Natural killer cell (primary cell): ENCODE measurements at regions not wholly inside any gene's neighbourhood (a gene's known extent, or its start where the extent isn't known, plus 50 kb on each side); places are given as distances from the start of the nearest gene placed in this dataset.

Experiments
- ATAC-seq, 3 donors: fragments of 150-1000 bp in 2 of 3; fragments of 200-7000 bp in 1 of 3; cut with Tn5 transposase; 1 replicate in 1 of 3; 2 replicates in 2 of 3; pipeline ENCODE4 v1.10.0; 2021; ENCODE audit warnings: mild to moderate bottlenecking in 2 of 3, moderate library complexity in 2 of 3
- DNase-seq, 2 donors: peaks; one replicate each; pipeline versions ENCODE4 v3.0.0 to v3.0.0-alpha.2; 2013 to 2021; ENCODE audit warnings: mixed read lengths in 1 of 2
- H3K27ac ChIP-seq: one replicate; pipeline ENCODE4 v1.5.1; 2013; ENCODE audit warnings: mild to moderate bottlenecking, low read length
- H3K27me3 ChIP-seq: one replicate; pipeline ENCODE4 v1.6.1; 2013; ENCODE audit warnings: low read length; ENCODE audit not compliant: control insufficient read depth, insufficient read depth
- H3K36me3 ChIP-seq: one replicate; pipeline ENCODE4 v1.6.1; 2013; ENCODE audit warnings: low read length; ENCODE audit not compliant: control insufficient read depth, insufficient read depth
- H3K4me1 ChIP-seq: one replicate; pipeline ENCODE4 v1.6.1; 2013; ENCODE audit warnings: low read length; ENCODE audit not compliant: control insufficient read depth, insufficient read depth
- H3K4me3 ChIP-seq: one replicate; pipeline ENCODE4 v1.5.1; 2013; ENCODE audit warnings: low read length
- H3K9me3 ChIP-seq: one replicate; pipeline ENCODE4 v1.6.1; 2013; ENCODE audit warnings: low read length; ENCODE audit not compliant: control insufficient read depth, insufficient read depth
- H3K27ac Mint-ChIP-seq, 2 donors: one replicate each; pipeline ENCODE4 v1.8.0; 2022; ENCODE audit warnings: mild to moderate bottlenecking in 2 of 2, mixed read lengths in 2 of 2, moderate library complexity in 1 of 2
- H3K27me3 Mint-ChIP-seq, 2 donors: one replicate each; pipeline ENCODE4 v1.8.0; 2022; ENCODE audit warnings: low read depth in 2 of 2, mixed read lengths in 2 of 2
- H3K36me3 Mint-ChIP-seq: one replicate; pipeline ENCODE4 v1.8.0; 2022; ENCODE audit warnings: mixed read lengths
- H3K4me1 Mint-ChIP-seq, 2 donors: one replicate each; pipeline ENCODE4 v1.8.0; 2022; ENCODE audit warnings: mixed read lengths in 2 of 2
- H3K4me3 Mint-ChIP-seq: one replicate; pipeline ENCODE4 v1.8.0; 2022; ENCODE audit warnings: mild to moderate bottlenecking, moderate library complexity, mixed read lengths
- H3K9me3 Mint-ChIP-seq, 2 donors: one replicate each; pipeline ENCODE4 v1.8.0; 2022; ENCODE audit warnings: mixed read lengths in 2 of 2
- WGBS: methylation state at CpG from one replicate; pipeline ENCODE4 v1.1.7; 2013; ENCODE audit warnings: missing lambda C conversion rate; ENCODE audit not compliant: insufficient coverage; 5-methylcytosine and 5-hydroxymethylcytosine counted together
- intact Hi-C: fragments of 100-400 bp; cut with micrococcal nuclease; formaldehyde crosslinking; loops from one replicate; pipeline ENCODE4 v1.14.2; 2022
- TF ChIP-seq, protein P1 (sequence below): fragments of 200-600 bp; IDR thresholded peaks from one replicate; pipeline ENCODE4 v1.8.0; 2022; ENCODE audit warnings: antibody characterized with exemption

DNA sequence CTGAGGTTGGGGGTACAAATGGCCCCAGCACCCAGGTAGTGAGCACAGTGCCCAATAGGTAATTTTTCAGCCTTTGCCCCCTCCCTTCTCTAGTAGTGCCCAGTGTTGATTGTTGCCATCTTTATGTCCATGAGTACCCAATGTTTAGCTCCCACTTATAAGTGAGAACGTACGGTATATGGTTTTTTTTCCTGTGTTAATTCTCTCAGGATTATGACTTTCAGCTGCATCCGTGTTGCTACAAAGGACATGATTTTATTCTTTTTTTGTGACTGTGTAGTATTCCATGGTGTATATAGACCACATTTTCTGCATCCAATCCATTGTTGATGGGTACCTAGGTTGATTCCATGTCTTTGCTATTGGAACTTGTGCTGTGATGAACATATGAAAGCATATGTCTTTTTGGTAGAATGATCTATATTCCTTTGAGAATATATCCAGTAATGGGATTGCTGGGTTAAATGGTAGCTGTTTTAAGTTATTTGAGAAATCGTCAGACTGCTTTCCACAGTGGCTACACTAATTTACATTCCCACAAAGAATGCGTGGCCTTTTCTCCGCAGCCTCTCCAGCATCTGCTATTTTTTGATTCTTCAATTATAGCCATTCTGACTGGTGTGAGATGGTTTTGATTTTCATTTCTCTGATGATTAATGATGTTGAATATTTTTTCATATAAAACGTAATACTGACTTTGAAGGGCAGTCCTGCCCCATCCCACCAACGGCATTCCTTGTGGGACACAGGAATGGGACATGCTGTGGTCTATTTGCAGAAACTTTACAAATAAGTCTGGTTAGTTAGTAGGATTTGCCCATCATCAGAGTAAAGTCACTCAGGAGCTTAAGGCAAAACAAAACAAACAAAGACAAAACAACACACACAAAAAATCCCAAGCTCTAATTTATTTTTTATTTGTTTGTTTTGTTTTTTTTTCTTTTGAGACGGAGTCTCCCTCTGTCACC lies 135.0 kb downstream of the MYCN start:
- Histone ChIP-seq H3K36me3 (no peaks in the 10 kb centered on the region), H3K9me3 (no peaks in the 10 kb centered on the region), H3K4me3 (no peak overlapping the region), H3K4me1 (no peaks in the 10 kb centered on the region), H3K27me3 (no peaks in the 10 kb centered on the region), H3K27ac (no peak overlapping the region)
- 70% methylated on average over 6 of the region's 9 CpGs for WGBS
- DNase-seq (no peak), ATAC-seq (no peak)
- no peaks in the 10 kb centered on the region for H3K36me3 Mint-ChIP-seq
- intact Hi-C loops: no loop called here
- no peaks in the 10 kb centered on the region for H3K27me3 Mint-ChIP-seq
- H3K4me3 Mint-ChIP-seq: no peak overlapping the region
- H3K4me1 Mint-ChIP-seq: no peaks in the 10 kb centered on the region
- H3K9me3 Mint-ChIP-seq: no peaks in the 10 kb centered on the region
- H3K27ac Mint-ChIP-seq: no peak overlapping the region
- TF ChIP-seq, protein P1, sequence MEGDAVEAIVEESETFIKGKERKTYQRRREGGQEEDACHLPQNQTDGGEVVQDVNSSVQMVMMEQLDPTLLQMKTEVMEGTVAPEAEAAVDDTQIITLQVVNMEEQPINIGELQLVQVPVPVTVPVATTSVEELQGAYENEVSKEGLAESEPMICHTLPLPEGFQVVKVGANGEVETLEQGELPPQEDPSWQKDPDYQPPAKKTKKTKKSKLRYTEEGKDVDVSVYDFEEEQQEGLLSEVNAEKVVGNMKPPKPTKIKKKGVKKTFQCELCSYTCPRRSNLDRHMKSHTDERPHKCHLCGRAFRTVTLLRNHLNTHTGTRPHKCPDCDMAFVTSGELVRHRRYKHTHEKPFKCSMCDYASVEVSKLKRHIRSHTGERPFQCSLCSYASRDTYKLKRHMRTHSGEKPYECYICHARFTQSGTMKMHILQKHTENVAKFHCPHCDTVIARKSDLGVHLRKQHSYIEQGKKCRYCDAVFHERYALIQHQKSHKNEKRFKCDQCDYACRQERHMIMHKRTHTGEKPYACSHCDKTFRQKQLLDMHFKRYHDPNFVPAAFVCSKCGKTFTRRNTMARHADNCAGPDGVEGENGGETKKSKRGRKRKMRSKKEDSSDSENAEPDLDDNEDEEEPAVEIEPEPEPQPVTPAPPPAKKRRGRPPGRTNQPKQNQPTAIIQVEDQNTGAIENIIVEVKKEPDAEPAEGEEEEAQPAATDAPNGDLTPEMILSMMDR: no peak

DNA sequence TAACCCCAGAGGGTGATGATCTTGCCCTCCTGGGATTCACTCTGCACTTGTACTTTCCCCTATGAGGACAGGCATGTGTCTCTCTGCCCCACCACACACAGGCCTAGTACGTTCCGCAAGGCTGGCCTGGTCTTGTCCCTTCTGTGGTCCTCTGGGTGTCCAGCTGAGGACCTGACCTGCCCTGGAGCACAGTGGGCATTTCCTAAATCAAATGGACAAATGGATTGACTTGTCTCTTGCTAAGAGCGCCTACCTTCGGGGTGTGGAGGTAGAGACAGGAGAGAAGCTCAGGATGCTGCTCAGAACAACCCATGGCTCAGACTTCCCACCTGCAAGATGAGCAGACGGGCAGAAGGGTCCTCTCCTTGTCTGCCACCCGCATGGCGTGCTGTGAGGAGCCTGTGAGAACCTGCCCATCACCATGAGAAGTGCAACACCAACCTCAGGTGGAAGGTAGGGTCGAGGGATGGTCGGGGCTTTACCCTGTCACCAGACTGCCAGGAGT lies 133.6 kb downstream of the MYCN start:
- Mint-ChIP-seq H3K36me3 (no peaks in the 10 kb centered on the region), H3K27ac (no peak overlapping the region), H3K4me1 (no peaks in the 10 kb centered on the region), H3K27me3 (no peaks in the 10 kb centered on the region), H3K9me3 (no peaks in the 10 kb centered on the region), H3K4me3 (no peak overlapping the region)
- no peaks in the 10 kb centered on the region for H3K27me3 ChIP-seq
- intact Hi-C loops: no loop called here
- no peak overlapping the region for H3K4me3 ChIP-seq
- no peak overlapping the region for H3K27ac ChIP-seq
- TF ChIP-seq, protein P1: no peak
- WGBS: 97% methylated on average over 9 of the region's 9 CpGs
- no peak for DNase-seq
- H3K4me1 ChIP-seq: no peaks in the 10 kb centered on the region
- H3K9me3 ChIP-seq: no peaks in the 10 kb centered on the region
- no peaks in the 10 kb centered on the region for H3K36me3 ChIP-seq
- ATAC-seq: no peak

DNA sequence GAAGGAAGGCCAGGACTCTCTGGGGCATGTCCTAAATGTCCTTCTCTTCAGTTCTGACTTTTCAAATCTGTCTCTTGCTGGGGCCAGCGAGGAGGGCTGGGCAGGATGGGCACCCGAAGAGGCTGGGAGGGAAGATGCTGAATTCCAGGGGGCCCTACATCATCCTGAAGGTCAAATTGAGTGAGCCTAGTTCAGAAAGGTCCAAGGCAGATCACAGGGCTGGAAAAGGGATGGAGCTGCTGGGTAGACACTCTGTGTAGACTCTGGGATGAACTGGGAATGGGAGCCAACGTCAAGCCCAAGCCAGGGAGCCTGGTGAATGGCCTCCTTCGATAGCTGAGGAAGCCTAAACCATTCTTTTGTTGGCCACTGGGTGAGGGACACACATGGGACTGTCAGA lies 133.1 kb downstream of the MYCN start:
- H3K4me3 ChIP-seq: no peak overlapping the region
- no peaks in the 10 kb centered on the region for H3K9me3 ChIP-seq
- H3K27ac ChIP-seq: no peak overlapping the region
- H3K27me3 ChIP-seq: no peaks in the 10 kb centered on the region
- Mint-ChIP-seq H3K27ac (no peak overlapping the region), H3K36me3 (no peaks in the 10 kb centered on the region), H3K27me3 (no peaks in the 10 kb centered on the region), H3K4me3 (no peak overlapping the region), H3K4me1 (no peaks in the 10 kb centered on the region), H3K9me3 (no peaks in the 10 kb centered on the region)
- no peaks in the 10 kb centered on the region for H3K4me1 ChIP-seq
- TF ChIP-seq, protein P1: no peak
- DNase-seq: no peak
- intact Hi-C loops: no loop called here
- WGBS: 77% methylated on average over 4 of the region's 4 CpGs
- no peaks in the 10 kb centered on the region for H3K36me3 ChIP-seq
- no peak for ATAC-seq
